Activated CD8-positive, alpha-beta memory T cell treated with anti-CD3 and anti-CD28 coated beads for 48 hours (primary cell): ENCODE measurements at regions not wholly inside any gene's neighbourhood (a gene's known extent, or its start where the extent isn't known, plus 50 kb on each side); places are given as distances from the start of the nearest gene placed in this dataset.
"Not testable (repeated sequence)": the region's sequence is repeated elsewhere in the genome, so short reads cannot be mapped to it uniquely, and the experiment has no call there.

Experiments
- DNase-seq, 3 experiments: peaks; one replicate each; pipeline ENCODE4 v3.0.0-alpha.2; 2020; ENCODE audit warnings: low read depth in 2 of 3, low spot score in 2 of 3

- no peak for DNase-seq
Measured at GRCh38 chr21:38916214-38916964, 110.7 kb downstream of the ETS2 start.

- no peak for DNase-seq
Measured at GRCh38 chr21:38915546-38915945, 109.8 kb downstream of the ETS2 start.

- no peak for DNase-seq
Measured at GRCh38 chr21:38914528-38915293, 109.0 kb downstream of the ETS2 start.

- DNase-seq = no peak
Measured at GRCh38 chr21:38913893-38914527, 108.3 kb downstream of the ETS2 start.

GRCh38 chr21:38913120-38913892, 107.6 kb downstream of the ETS2 start:
- DNase-seq = no peak

- no peak for DNase-seq
Measured at GRCh38 chr21:38912789-38913119, 107.0 kb downstream of the ETS2 start.

DNA sequence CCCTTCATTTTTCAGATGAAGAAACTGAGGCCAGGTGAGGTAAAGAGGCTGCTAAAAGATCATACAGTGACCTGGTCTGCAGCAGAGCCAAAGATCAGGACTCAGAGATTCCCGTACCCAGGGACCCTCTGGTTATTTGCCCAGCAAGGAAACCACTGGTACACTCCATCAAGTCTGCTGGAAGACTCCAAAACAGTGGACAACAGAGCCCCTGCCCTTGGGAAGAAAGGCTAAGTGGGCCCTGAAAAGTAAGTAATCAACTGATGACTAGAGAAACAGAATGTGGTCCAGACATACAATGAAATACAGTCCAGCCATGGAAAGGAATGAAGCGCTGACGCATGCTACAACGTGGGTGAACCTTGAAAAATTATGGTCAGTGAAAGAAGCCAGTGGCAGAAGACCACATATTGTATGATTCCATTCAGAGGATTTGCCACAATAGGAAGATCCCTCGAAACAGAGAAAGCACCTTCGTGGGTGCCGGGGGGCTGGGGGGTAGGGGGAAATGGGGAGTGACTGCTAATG, 106.4 kb downstream of the ETS2 start:
- DNase-seq = no peak

GRCh38 chr21:38911484-38912101, 105.9 kb downstream of the ETS2 start:
- DNase-seq = no peak

DNA sequence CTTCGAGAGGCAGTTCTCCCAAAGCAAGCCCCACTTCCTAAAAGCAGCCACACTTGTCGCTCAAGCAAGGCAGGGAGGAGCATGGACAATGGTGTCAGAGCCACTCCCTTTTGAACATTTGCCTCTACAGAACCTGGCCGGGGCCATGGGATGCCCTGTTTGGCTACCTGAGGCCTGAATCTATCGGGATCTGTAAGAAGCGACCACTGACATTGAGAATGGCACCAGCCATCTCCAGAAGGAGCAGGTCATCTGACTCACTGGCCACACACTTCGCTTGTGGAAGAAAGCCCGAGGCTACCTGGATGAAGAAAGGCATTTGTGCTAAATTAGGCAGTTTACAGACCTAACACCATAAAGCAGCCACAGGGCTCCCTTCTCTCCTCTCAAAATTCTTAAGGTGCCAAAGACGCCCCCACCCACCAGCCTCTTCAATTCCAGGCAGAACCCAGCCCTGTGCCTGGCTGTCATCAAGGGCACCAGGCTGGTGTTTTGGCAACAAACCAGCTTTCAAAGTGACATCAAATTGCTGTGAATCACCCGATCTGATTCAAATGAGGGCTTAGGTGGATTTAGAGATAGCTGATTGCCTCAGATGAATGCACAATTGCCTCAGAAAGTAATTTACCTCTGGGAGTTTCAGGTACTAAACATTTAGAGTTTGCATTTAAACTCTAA, 104.8 kb downstream of the ETS2 start:
- no peak for DNase-seq

DNA sequence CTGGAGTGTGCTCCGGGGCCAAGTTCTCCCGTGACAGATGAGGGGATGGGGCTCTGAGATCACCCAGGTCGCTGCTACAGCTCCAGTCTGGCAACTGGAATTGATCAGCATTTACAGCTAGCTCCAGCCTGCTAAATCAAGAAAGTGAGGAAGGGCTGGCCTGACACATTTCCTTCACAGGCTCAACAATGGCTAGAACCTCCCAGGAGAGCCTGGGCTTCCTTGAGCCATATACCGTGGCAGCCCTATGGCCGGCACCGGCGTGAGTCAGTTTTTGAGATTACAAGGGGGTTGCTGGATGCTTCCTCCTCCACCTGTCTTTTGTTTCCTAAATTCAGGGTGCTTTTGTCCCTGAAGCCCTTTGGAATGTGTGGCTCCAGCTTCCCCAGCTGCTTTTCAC, 104.2 kb downstream of the ETS2 start:
- no peak for DNase-seq

DNA sequence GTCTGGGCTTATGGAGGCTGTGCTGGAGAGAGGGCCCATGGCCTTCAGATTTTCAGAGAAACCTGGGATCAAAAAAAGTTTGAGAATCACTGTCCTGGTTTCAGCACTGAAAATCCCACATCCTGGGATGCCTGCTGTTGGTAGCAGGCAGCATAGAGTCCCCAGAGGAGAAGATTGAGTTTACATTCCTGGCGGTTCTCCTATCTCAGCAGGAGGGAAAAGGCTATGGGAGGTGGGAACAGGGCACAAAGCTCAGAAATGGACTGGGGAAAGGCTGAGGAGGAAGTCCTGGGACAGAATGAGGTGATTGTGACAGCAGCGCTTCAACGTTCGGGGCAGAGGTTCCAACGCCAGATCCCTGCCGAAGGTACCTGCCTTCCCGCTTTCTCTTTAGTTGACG, 103.4 kb downstream of the ETS2 start:
- DNase-seq = no peak

- DNase-seq = no peak
Measured at GRCh38 chr21:38908537-38908936, 102.8 kb downstream of the ETS2 start.

GRCh38 chr21:38905752-38906151, 100.0 kb downstream of the ETS2 start:
- DNase-seq = no peak

DNA sequence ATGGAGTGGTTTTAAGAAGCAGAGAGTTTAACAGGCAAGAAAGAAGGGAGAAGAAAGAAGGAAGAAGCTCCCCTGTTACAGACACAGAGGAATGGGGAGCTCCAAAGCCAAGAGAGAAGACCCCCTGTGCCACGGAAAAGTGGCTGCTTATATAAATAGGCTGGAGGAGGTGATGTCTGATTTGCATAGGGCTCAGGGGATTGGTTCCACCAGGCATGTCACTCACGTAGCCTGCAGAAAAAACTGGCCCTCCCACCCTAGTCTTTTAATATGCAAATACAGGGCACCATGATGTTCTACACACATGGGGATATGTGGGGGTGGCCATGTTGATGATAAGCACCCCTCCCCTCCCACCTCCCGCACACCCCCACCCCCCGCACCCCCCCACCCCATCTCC, 99.6 kb downstream of the ETS2 start:
- DNase-seq = no peak

GRCh38 chr21:38903690-38904139, 98.0 kb downstream of the ETS2 start:
- no peak for DNase-seq

DNA sequence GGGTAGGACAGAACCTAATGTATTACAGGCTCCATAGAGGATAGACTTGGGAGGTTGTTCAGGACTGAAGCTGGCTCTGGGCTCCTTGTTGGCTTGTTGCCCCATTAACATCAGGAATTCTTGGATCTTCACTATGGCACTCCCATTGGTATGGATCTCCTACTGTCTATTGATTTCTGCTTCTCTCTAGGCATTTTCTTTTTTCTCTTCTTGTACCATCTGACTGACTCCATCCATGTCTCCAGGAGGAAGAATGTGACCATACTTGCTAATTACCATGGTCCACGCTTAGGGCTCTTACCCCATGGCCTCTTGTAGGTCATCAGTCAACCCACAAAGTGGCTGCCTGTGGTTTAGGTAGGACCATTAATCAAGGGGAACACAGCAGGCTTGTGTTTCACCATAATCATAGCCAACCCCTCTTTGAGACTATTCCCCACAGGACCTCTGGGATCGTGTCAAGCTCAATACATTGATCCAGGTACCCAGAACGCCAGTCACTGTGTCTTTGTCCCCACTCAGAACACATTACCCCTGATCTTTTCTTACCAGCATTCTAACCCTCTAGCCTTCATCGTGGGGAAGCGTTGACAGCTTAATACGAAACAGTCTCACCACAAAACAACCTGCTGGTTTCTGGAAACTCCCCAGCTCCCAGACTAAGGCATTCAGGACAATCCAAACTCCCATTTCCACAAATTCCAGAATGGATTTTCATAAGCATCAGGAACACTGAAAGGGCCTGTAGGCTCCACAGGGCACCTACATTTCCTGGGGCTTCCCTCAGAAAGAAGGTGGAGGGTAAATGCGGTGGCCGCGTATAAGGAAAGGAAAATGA, 97.1 kb downstream of the ETS2 start:
- no peak for DNase-seq

GRCh38 chr21:38900499-38900898, 94.8 kb downstream of the ETS2 start:
- no peak for DNase-seq

DNA sequence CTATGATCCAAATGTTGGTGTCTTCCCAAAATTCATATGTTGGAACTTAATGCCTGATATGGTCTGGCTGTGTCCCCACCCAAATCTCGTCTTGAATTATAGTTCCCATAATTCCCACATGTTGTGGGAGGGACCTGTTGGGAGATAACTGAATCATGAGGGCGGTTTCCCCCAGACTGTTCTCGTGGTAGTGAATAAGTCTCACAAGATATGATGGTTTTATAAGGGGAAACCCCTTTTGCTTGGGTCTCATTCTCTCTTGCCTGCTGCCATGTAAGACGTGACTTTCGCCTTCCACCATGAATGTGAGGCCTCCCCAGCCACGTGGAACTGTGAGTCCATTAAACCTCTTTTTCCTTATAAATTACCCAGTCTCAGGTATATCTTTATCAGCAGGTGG, 94.3 kb downstream of the ETS2 start:
- not testable (repeated sequence) for DNase-seq

DNA sequence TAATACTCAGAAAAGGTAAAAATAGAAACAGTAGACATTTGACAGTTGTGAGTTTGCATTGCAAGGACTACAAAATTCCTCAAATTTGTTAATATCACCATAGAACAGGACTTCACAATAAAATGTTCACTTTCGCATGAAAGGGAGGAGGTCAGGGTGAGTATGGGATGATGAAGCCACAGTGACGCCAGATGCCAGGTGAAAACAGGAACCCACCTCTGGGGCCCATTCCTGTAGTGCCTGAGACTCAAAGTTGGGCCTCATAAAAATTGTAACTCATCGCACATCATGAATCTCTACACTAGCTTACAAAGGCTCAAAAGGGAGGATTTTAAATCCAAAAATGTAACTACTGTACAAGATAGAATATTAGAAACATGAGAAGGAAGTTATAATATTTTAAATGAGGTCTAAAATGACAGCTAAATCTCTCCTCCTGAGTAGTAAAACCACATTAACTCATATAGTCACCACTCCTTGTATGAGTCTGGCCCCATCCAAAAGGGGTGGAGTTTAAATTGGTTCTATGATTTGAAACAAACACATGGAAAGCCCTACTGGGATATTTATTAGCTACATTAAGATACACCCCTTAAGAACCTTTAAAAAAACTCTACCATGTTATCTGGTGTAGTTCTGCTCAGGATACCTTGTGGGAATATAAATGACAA, 93.7 kb downstream of the ETS2 start:
- no peak for DNase-seq
